Colon (tissue), 2 donors: ENCODE measurements at regions not wholly inside any gene's neighbourhood (a gene's known extent, or its start where the extent isn't known, plus 50 kb on each side); places are given as distances from the start of the nearest gene placed in this dataset.
"Not testable (repeated sequence)": the region's sequence is repeated elsewhere in the genome, so short reads cannot be mapped to it uniquely, and the experiment has no call there.

Source experiments
- FAIRE-seq: peaks from 2 replicates; lab custom pipeline; 2012; peaks lifted over from hg19 to GRCh38; lab: Jason Lieb, UNC
- donor health status: control.
- donor health status: control.

GRCh38 chr21:15617964-15618363 is 111.8 kb upstream of the USP25 start:
- FAIRE-seq, result no peak

GRCh38 chr21:15620892-15621291 is 108.9 kb upstream of the USP25 start:
- no peak for FAIRE-seq

- FAIRE-seq, result no peak
Measured at GRCh38 chr21:15624646-15625045, 105.1 kb upstream of the USP25 start.

GRCh38 chr21:15625363-15625762 is 104.4 kb upstream of the USP25 start:
- FAIRE-seq, result no peak

- no peak for FAIRE-seq
Measured at GRCh38 chr21:15626031-15626430, 103.8 kb upstream of the USP25 start.

- no peak for FAIRE-seq
Measured at GRCh38 chr21:15627011-15627410, 102.8 kb upstream of the USP25 start.

- no peak for FAIRE-seq
Measured at GRCh38 chr21:15627823-15628222, 102.0 kb upstream of the USP25 start.

GRCh38 chr21:15631342-15631741 is 98.4 kb upstream of the USP25 start:
- FAIRE-seq, result no peak

GRCh38 chr21:15634541-15634940 is 95.2 kb upstream of the USP25 start:
- not testable (repeated sequence) for FAIRE-seq

GRCh38 chr21:15638856-15639549 is 90.8 kb upstream of the USP25 start:
- no peak for FAIRE-seq

GRCh38 chr21:15640113-15640512 is 89.7 kb upstream of the USP25 start:
- not testable (repeated sequence) for FAIRE-seq

- FAIRE-seq, result no peak
Measured at GRCh38 chr21:15644489-15644888, 85.3 kb upstream of the USP25 start.

- no peak for FAIRE-seq
Measured at GRCh38 chr21:15645830-15646229, 84.0 kb upstream of the USP25 start.

- no peak for FAIRE-seq
Measured at GRCh38 chr21:15650735-15651134, 79.0 kb upstream of the USP25 start.

GRCh38 chr21:15651172-15651571 is 78.6 kb upstream of the USP25 start:
- FAIRE-seq, result no peak

GRCh38 chr21:15653710-15654109 is 76.1 kb upstream of the USP25 start:
- FAIRE-seq, result no peak

GRCh38 chr21:15654171-15654570 is 75.6 kb upstream of the USP25 start:
- FAIRE-seq, result no peak

- FAIRE-seq, result peak; percentile 55
Measured at GRCh38 chr21:15659753-15660422, 69.9 kb upstream of the USP25 start.

- FAIRE-seq, result no peak
Measured at GRCh38 chr21:15660423-15660804, 69.4 kb upstream of the USP25 start.

GRCh38 chr21:15667010-15667409 is 62.8 kb upstream of the USP25 start:
- no peak for FAIRE-seq

- no peak for FAIRE-seq
Measured at GRCh38 chr21:15667819-15668218, 62.0 kb upstream of the USP25 start.

GRCh38 chr21:15669247-15669646 is 60.5 kb upstream of the USP25 start:
- FAIRE-seq, result no peak

GRCh38 chr21:15671188-15671587 is 58.6 kb upstream of the USP25 start:
- no peak for FAIRE-seq

GRCh38 chr21:15672578-15672977 is 57.2 kb upstream of the USP25 start:
- FAIRE-seq, result not testable (repeated sequence)
